ENCODE measurements at regions not wholly inside any gene's neighbourhood (a gene's known extent, or its start where the extent isn't known, plus 50 kb on each side); places are given as distances from the start of the nearest gene placed in this dataset.
"Not testable (repeated sequence)": the region's sequence is repeated elsewhere in the genome, so short reads cannot be mapped to it uniquely, and the experiment has no call there.

GRCh38 chr3:177494216-177494615, 296.9 kb upstream of the TBL1XR1 start:
- Histone ChIP-seq H3K4me1 (ENCODE audit: control insufficient read depth in 1 of 2, insufficient read depth in 2 of 2, low read length in 2 of 2) (no peaks in the 10 kb centered on the region), H3K4ac (ENCODE audit: low read depth, low read length) (no peak overlapping the region), H2BK120ac (ENCODE audit: insufficient read depth, low read length, poor library complexity) (no peak overlapping the region), H3K9me3 (ENCODE audit: insufficient read depth, low read depth, low read length) (no peaks in the 10 kb centered on the region), H3K79me2 (ENCODE audit: control insufficient read depth, insufficient read depth, low read length, poor library complexity) (no peaks in the 10 kb centered on the region), H2BK5ac (ENCODE audit: low read depth, low read length, poor library complexity) (no peak overlapping the region), H3K9ac (ENCODE audit: low read length) (no peak overlapping the region), H2AK5ac (ENCODE audit: low read length) (no peak overlapping the region), H3K27ac (ENCODE audit: low read depth, low read length) (no peak overlapping the region), H3K23ac (ENCODE audit: low read length) (no peak overlapping the region), H3K14ac (ENCODE audit: low read length) (no peak overlapping the region), H3K79me1 (ENCODE audit: low read length) (no peaks in the 10 kb centered on the region), H3K4me3 (ENCODE audit: low read depth, low read length) (no peak overlapping the region), H3K36me3 (ENCODE audit: control insufficient read depth in 1 of 2, insufficient read depth in 2 of 2, low read length in 2 of 2) (no peaks in the 10 kb centered on the region), H3K18ac (ENCODE audit: low read length) (no peak overlapping the region), H4K12ac (ENCODE audit: low read depth, low read length) (no peak overlapping the region), H2AFZ (ENCODE audit: insufficient read depth, low read length, poor library complexity) (no peak overlapping the region), H3K4me2 (ENCODE audit: low read length) (no peak overlapping the region), H4K91ac (ENCODE audit: low read depth, low read length) (no peak overlapping the region), H4K8ac (ENCODE audit: low read depth, low read length) (no peak overlapping the region), H2BK12ac (ENCODE audit: low read length) (no peak overlapping the region), H3K27me3 (ENCODE audit: insufficient read depth, low read length) (no peaks in the 10 kb centered on the region)
- DNase-seq: no peak
- no CpG with 5 or more reads among the region's 3 CpGs for WGBS (ENCODE audit: extremely low coverage, insufficient coverage, insufficient read length)

DNA sequence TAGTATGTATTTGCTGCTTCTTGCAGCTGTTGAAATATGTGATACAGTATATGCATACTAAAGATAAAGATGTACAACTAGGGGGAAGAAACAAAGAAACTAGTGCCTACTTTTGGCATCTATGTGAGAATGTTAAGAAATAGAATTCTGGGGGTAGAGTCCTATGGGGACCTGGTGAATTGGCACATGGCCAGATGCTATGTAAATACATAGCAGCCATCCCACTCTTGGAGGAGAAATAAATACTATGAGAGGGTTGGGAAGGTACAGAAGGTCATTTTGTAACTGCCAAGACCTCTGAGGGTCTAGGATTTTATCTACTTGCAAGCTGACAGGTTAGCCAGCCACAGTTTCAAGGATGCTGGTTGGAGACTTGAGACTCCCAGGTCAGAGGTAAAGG, 298.3 kb upstream of the TBL1XR1 start:
- Histone ChIP-seq H3K9ac (ENCODE audit: low read length) (no peak overlapping the region), H2BK5ac (ENCODE audit: low read depth, low read length, poor library complexity) (no peak overlapping the region), H3K18ac (ENCODE audit: low read length) (no peak overlapping the region), H3K23ac (ENCODE audit: low read length) (no peak overlapping the region), H2AK5ac (ENCODE audit: low read length) (no peak overlapping the region), H3K4me1 (ENCODE audit: control insufficient read depth in 1 of 2, insufficient read depth in 2 of 2, low read length in 2 of 2) (no peaks in the 10 kb centered on the region), H3K14ac (ENCODE audit: low read length) (no peak overlapping the region), H4K91ac (ENCODE audit: low read depth, low read length) (no peak overlapping the region), H2BK12ac (ENCODE audit: low read length) (no peak overlapping the region), H3K79me1 (ENCODE audit: low read length) (no peaks in the 10 kb centered on the region), H3K27me3 (ENCODE audit: insufficient read depth, low read length) (no peaks in the 10 kb centered on the region), H4K8ac (ENCODE audit: low read depth, low read length) (no peak overlapping the region), H2AFZ (ENCODE audit: insufficient read depth, low read length, poor library complexity) (no peak overlapping the region), H3K4me2 (ENCODE audit: low read length) (no peak overlapping the region), H3K79me2 (ENCODE audit: control insufficient read depth, insufficient read depth, low read length, poor library complexity) (no peaks in the 10 kb centered on the region), H2BK120ac (ENCODE audit: insufficient read depth, low read length, poor library complexity) (no peak overlapping the region), H3K4me3 (ENCODE audit: low read depth, low read length) (no peak overlapping the region), H4K12ac (ENCODE audit: low read depth, low read length) (no peak overlapping the region), H3K4ac (ENCODE audit: low read depth, low read length) (no peak overlapping the region), H3K27ac (ENCODE audit: low read depth, low read length) (no peak overlapping the region), H3K9me3 (ENCODE audit: insufficient read depth, low read depth, low read length) (no peaks in the 10 kb centered on the region), H3K36me3 (ENCODE audit: control insufficient read depth in 1 of 2, insufficient read depth in 2 of 2, low read length in 2 of 2) (no peaks in the 10 kb centered on the region)
- DNase-seq: no peak

- Histone ChIP-seq H2BK120ac (ENCODE audit: insufficient read depth, low read length, poor library complexity) (no peak overlapping the region), H3K14ac (ENCODE audit: low read length) (no peak overlapping the region), H3K4ac (ENCODE audit: low read depth, low read length) (no peak overlapping the region), H3K27me3 (ENCODE audit: insufficient read depth, low read length) (no peaks in the 10 kb centered on the region), H2AK5ac (ENCODE audit: low read length) (no peak overlapping the region), H3K9me3 (ENCODE audit: insufficient read depth, low read depth, low read length) (no peaks in the 10 kb centered on the region), H4K91ac (ENCODE audit: low read depth, low read length) (no peak overlapping the region), H4K12ac (ENCODE audit: low read depth, low read length) (no peak overlapping the region), H3K79me1 (ENCODE audit: low read length) (no peaks in the 10 kb centered on the region), H2AFZ (ENCODE audit: insufficient read depth, low read length, poor library complexity) (no peak overlapping the region), H3K27ac (ENCODE audit: low read depth, low read length) (no peak overlapping the region), H2BK5ac (ENCODE audit: low read depth, low read length, poor library complexity) (no peak overlapping the region), H3K36me3 (ENCODE audit: control insufficient read depth in 1 of 2, insufficient read depth in 2 of 2, low read length in 2 of 2) (no peaks in the 10 kb centered on the region), H4K8ac (ENCODE audit: low read depth, low read length) (no peak overlapping the region), H3K79me2 (ENCODE audit: control insufficient read depth, insufficient read depth, low read length, poor library complexity) (no peaks in the 10 kb centered on the region), H3K23ac (ENCODE audit: low read length) (no peak overlapping the region), H3K4me2 (ENCODE audit: low read length) (no peak overlapping the region), H3K18ac (ENCODE audit: low read length) (no peak overlapping the region), H2BK12ac (ENCODE audit: low read length) (no peak overlapping the region), H3K4me1 (ENCODE audit: control insufficient read depth in 1 of 2, insufficient read depth in 2 of 2, low read length in 2 of 2) (no peaks in the 10 kb centered on the region), H3K4me3 (ENCODE audit: low read depth, low read length) (no peak overlapping the region), H3K9ac (ENCODE audit: low read length) (no peak overlapping the region)
- no CpG with 5 or more reads among the region's 5 CpGs for WGBS (ENCODE audit: extremely low coverage, insufficient coverage, insufficient read length)
- no peak for DNase-seq
Measured at GRCh38 chr3:177498037-177498857, 301.0 kb upstream of the TBL1XR1 start.

GRCh38 chr3:177499039-177499438, 301.8 kb upstream of the TBL1XR1 start:
- H3K36me3 ChIP-seq (ENCODE audit: control insufficient read depth in 1 of 2, insufficient read depth in 2 of 2, low read length in 2 of 2); H3K4ac ChIP-seq (ENCODE audit: low read depth, low read length); H3K23ac ChIP-seq (ENCODE audit: low read length); H2BK120ac ChIP-seq (ENCODE audit: insufficient read depth, low read length, poor library complexity); H3K9me3 ChIP-seq (ENCODE audit: insufficient read depth, low read depth, low read length); H3K9ac ChIP-seq (ENCODE audit: low read length); H2BK5ac ChIP-seq (ENCODE audit: low read depth, low read length, poor library complexity); H2BK12ac ChIP-seq (ENCODE audit: low read length); H3K79me1 ChIP-seq (ENCODE audit: low read length); H2AFZ ChIP-seq (ENCODE audit: insufficient read depth, low read length, poor library complexity); H3K14ac ChIP-seq (ENCODE audit: low read length); H4K8ac ChIP-seq (ENCODE audit: low read depth, low read length); H3K4me2 ChIP-seq (ENCODE audit: low read length); H3K27me3 ChIP-seq (ENCODE audit: insufficient read depth, low read length); H4K12ac ChIP-seq (ENCODE audit: low read depth, low read length); H3K27ac ChIP-seq (ENCODE audit: low read depth, low read length); H3K79me2 ChIP-seq (ENCODE audit: control insufficient read depth, insufficient read depth, low read length, poor library complexity); H4K91ac ChIP-seq (ENCODE audit: low read depth, low read length); H3K4me3 ChIP-seq (ENCODE audit: low read depth, low read length); DNase-seq; H2AK5ac ChIP-seq (ENCODE audit: low read length); H3K18ac ChIP-seq (ENCODE audit: low read length); H3K4me1 ChIP-seq (ENCODE audit: control insufficient read depth in 1 of 2, insufficient read depth in 2 of 2, low read length in 2 of 2): not testable (repeated sequence)
- WGBS (ENCODE audit: extremely low coverage, insufficient coverage, insufficient read length): no CpG with 5 or more reads among the region's 2 CpGs

All from trophoblast cell (in vitro differentiated cells and primary cell).